ENCODE measurements at regions not wholly inside any gene's neighbourhood (a gene's known extent, or its start where the extent isn't known, plus 50 kb on each side); places are given as distances from the start of the nearest gene placed in this dataset.

- Histone ChIP-seq H3K27me3 (ENCODE audit: insufficient read depth) (no peaks in the 10 kb centered on the region), H3K4me2 (no peak overlapping the region), H2AFZ (no peak overlapping the region), H3K27ac (ENCODE audit: low read depth) (no peak overlapping the region), H3F3A (replicated peaks; ENCODE audit: low read depth) (no peaks in the 10 kb centered on the region), H3K9me2 (ENCODE audit: insufficient read depth) (no peaks in the 10 kb centered on the region), H3K36me3 (ENCODE audit: insufficient read depth) (no peaks in the 10 kb centered on the region), H3K79me2 (replicated peaks; ENCODE audit: insufficient read depth) (no peaks in the 10 kb centered on the region), H3K4me3 (no peak overlapping the region), H3K4me1 (ENCODE audit: insufficient read depth) (peaks cover 2% of the 10 kb centered on the region; the same call in 1 of the 2 replicates), H4K20me1 (replicated peaks; ENCODE audit: insufficient read depth) (no peaks in the 10 kb centered on the region)
- ATAC-seq = no peak
- Mint-ChIP-seq H3K4me1 (peaks cover 7% of the 10 kb centered on the region), H3K27me3 (ENCODE audit: insufficient read depth, low read depth, poor library complexity) (peaks cover 2% of the 10 kb centered on the region), H3K36me3 (ENCODE audit: low read depth) (no peaks in the 10 kb centered on the region), H3K27ac (no peak overlapping the region), H3K4me3 (no peak overlapping the region), H3K9me3 (no peaks in the 10 kb centered on the region)
- DNase-seq (ENCODE audit: low spot score) = no peak
- TF ChIP-seq EZH2phosphoT487 (IDR thresholded peaks at IDR 0.05; ENCODE audit: unreplicated experiment) (no peak), ZNF462 (CRISPR knock-in tag; IDR thresholded peaks at IDR 0.05) (no peak), CREB1 (CRISPR knock-in tag; IDR thresholded peaks at IDR 0.05; ENCODE audit: low read depth) (no peak), NANOG (IDR thresholded peaks at IDR 0.05; ENCODE audit: borderline replicate concordance) (no peak), ETS1 (IDR thresholded peaks at IDR 0.05) (no peak), POLR2AphosphoS5 (IDR thresholded peaks at IDR 0.05; ENCODE audit: low read depth) (no peak), JUNB (IDR thresholded peaks at IDR 0.05; ENCODE audit: unreplicated experiment) (no peak), STAT1 (IDR thresholded peaks at IDR 0.05; ENCODE audit: unreplicated experiment) (no peak), EZH2 (IDR thresholded peaks at IDR 0.05; ENCODE audit: low read depth, unreplicated experiment) (no peak), ZNF114 (CRISPR knock-in tag; IDR thresholded peaks at IDR 0.05) (no peak), ZNF331 (CRISPR knock-in tag; IDR thresholded peaks at IDR 0.05; ENCODE audit: low read depth) (no peak)
- TF ChIP-seq, protein P1, sequence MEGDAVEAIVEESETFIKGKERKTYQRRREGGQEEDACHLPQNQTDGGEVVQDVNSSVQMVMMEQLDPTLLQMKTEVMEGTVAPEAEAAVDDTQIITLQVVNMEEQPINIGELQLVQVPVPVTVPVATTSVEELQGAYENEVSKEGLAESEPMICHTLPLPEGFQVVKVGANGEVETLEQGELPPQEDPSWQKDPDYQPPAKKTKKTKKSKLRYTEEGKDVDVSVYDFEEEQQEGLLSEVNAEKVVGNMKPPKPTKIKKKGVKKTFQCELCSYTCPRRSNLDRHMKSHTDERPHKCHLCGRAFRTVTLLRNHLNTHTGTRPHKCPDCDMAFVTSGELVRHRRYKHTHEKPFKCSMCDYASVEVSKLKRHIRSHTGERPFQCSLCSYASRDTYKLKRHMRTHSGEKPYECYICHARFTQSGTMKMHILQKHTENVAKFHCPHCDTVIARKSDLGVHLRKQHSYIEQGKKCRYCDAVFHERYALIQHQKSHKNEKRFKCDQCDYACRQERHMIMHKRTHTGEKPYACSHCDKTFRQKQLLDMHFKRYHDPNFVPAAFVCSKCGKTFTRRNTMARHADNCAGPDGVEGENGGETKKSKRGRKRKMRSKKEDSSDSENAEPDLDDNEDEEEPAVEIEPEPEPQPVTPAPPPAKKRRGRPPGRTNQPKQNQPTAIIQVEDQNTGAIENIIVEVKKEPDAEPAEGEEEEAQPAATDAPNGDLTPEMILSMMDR (conservative IDR thresholded peaks at IDR 0.05; ENCODE audit: low read depth in 2 of 2) = no peak
- TF ChIP-seq, protein P2, sequence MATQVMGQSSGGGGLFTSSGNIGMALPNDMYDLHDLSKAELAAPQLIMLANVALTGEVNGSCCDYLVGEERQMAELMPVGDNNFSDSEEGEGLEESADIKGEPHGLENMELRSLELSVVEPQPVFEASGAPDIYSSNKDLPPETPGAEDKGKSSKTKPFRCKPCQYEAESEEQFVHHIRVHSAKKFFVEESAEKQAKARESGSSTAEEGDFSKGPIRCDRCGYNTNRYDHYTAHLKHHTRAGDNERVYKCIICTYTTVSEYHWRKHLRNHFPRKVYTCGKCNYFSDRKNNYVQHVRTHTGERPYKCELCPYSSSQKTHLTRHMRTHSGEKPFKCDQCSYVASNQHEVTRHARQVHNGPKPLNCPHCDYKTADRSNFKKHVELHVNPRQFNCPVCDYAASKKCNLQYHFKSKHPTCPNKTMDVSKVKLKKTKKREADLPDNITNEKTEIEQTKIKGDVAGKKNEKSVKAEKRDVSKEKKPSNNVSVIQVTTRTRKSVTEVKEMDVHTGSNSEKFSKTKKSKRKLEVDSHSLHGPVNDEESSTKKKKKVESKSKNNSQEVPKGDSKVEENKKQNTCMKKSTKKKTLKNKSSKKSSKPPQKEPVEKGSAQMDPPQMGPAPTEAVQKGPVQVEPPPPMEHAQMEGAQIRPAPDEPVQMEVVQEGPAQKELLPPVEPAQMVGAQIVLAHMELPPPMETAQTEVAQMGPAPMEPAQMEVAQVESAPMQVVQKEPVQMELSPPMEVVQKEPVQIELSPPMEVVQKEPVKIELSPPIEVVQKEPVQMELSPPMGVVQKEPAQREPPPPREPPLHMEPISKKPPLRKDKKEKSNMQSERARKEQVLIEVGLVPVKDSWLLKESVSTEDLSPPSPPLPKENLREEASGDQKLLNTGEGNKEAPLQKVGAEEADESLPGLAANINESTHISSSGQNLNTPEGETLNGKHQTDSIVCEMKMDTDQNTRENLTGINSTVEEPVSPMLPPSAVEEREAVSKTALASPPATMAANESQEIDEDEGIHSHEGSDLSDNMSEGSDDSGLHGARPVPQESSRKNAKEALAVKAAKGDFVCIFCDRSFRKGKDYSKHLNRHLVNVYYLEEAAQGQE (IDR thresholded peaks at IDR 0.05; ENCODE audit: unreplicated experiment) = no peak
These were observed 344.4 kb downstream of the MAN2A1 start for GRCh38 chr5:110034056-110034600.

Measured in GM23338 (cell line).